SIG-M5 treated with dmso at 0.1 percent for 504 hours (cell line): ENCODE measurements at regions not wholly inside any gene's neighbourhood (a gene's known extent, or its start where the extent isn't known, plus 50 kb on each side); places are given as distances from the start of the nearest gene placed in this dataset.
A peak's percentile ranks its signal among the peaks of the same experiment; 100 is the strongest.
"Not testable (repeated sequence)": the region's sequence is repeated elsewhere in the genome, so short reads cannot be mapped to it uniquely, and the experiment has no call there.

Experiments
- DNase-seq: peaks from one replicate; lab custom pipeline; 2025; ENCODE audit not compliant: unreplicated experiment; lab: John Stamatoyannopoulos, UW

GRCh38 chrX:9258421-9259104 is 206.3 kb upstream of the TBL1X start:
- DNase-seq = no peak

- DNase-seq = no peak
These were observed 204.3 kb upstream of the TBL1X start for GRCh38 chrX:9260603-9261002.

GRCh38 chrX:9267415-9267814 is 197.4 kb upstream of the TBL1X start:
- peak; percentile 2 for DNase-seq

- DNase-seq = no peak
These were observed 195.7 kb upstream of the TBL1X start for GRCh38 chrX:9269134-9269533.

GRCh38 chrX:9271789-9272525 is 192.9 kb upstream of the TBL1X start:
- no peak for DNase-seq

- DNase-seq = no peak
These were observed 191.1 kb upstream of the TBL1X start for GRCh38 chrX:9273744-9274143.

GRCh38 chrX:9278475-9279233 is 186.2 kb upstream of the TBL1X start:
- no peak for DNase-seq

GRCh38 chrX:9279234-9279544 is 185.7 kb upstream of the TBL1X start:
- peak; percentile 17 for DNase-seq

- DNase-seq = no peak
These were observed 184.0 kb upstream of the TBL1X start for GRCh38 chrX:9280831-9281230.

GRCh38 chrX:9282325-9282724 is 182.5 kb upstream of the TBL1X start:
- DNase-seq = peak; percentile 29

- DNase-seq = no peak
These were observed 179.5 kb upstream of the TBL1X start for GRCh38 chrX:9285342-9285771.

GRCh38 chrX:9286234-9286633 is 178.6 kb upstream of the TBL1X start:
- DNase-seq = no peak

GRCh38 chrX:9291629-9292028 is 173.2 kb upstream of the TBL1X start:
- DNase-seq = no peak

GRCh38 chrX:9293051-9293496 is 171.8 kb upstream of the TBL1X start:
- DNase-seq = no peak

- no peak for DNase-seq
These were observed 171.0 kb upstream of the TBL1X start for GRCh38 chrX:9293903-9294302.

GRCh38 chrX:9295551-9295950 is 169.3 kb upstream of the TBL1X start:
- DNase-seq = no peak

GRCh38 chrX:9298221-9298620 is 166.6 kb upstream of the TBL1X start:
- DNase-seq = peak; percentile 7

- not testable (repeated sequence) for DNase-seq
These were observed 165.2 kb upstream of the TBL1X start for GRCh38 chrX:9299681-9300080.

GRCh38 chrX:9301836-9302235 is 163.0 kb upstream of the TBL1X start:
- no peak for DNase-seq

- DNase-seq = no peak
These were observed 162.5 kb upstream of the TBL1X start for GRCh38 chrX:9302381-9302780.

GRCh38 chrX:9308426-9308825 is 156.4 kb upstream of the TBL1X start:
- no peak for DNase-seq

- no peak for DNase-seq
These were observed 154.2 kb upstream of the TBL1X start for GRCh38 chrX:9310616-9311015.
